ENCODE measurements at regions not wholly inside any gene's neighbourhood (a gene's known extent, or its start where the extent isn't known, plus 50 kb on each side); places are given as distances from the start of the nearest gene placed in this dataset.

DNA sequence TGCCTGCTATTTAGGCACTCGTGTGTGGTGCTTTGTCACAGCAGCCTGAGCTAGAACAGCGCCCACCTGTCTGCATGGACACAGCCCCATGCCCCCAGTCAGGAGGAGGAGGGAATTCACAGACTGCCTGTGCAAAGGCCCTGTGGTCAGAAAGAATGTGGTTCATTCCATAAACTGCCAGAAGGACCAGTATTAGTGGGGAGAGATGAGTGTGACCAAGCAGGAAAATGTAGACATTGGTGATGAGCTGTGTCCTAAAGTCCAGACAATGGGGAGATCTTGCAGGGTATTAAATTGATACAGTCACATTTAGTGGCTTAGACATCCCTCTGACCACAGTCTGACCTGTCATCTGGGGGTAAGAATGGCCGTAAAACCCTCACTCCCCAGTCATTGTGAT lies 83.7 kb upstream of the LINC01488 start:
- no peak for DNase-seq
- Mint-ChIP-seq H3K27me3 (peaks cover 1 to 5% of the 10 kb centered on the region in 2 donors), H3K27ac (no peak overlapping the region), H3K36me3 (no peaks in the 10 kb centered on the region), H3K4me3 (no peak overlapping the region), H3K4me1 (peaks cover 4 to 5% (median 5%) of the 10 kb centered on the region in 4 donors), H3K9me3 (peaks cover 0 to 7% (median 3%) of the 10 kb centered on the region in 8 donors)
- Histone ChIP-seq H3K4me3 (ENCODE audit: low read length in 2 of 2) (no peak overlapping the region), H3K4me1 (ENCODE audit: insufficient read depth, low read length) (peaks cover 3% of the 10 kb centered on the region), H3K36me3 (ENCODE audit: insufficient read depth, low read length) (no peaks in the 10 kb centered on the region), H3K27me3 (ENCODE audit: insufficient read depth, low read length) (no peaks in the 10 kb centered on the region), H3K27ac (ENCODE audit: low read depth, low read length) (no peak overlapping the region), H3K9me3 (ENCODE audit: control insufficient read depth in 1 of 2, low read length in 2 of 2) (no peaks in the 10 kb centered on the region)
- intact Hi-C loops (cut with micrococcal nuclease): no loop called here
- POLR2A ChIA-PET (ENCODE audit: partially characterized antibody): no interaction called here
- CTCF ChIA-PET (ENCODE audit: partially characterized antibody): interaction anchor here (0.9 kb wide), 1 partner anchor 105 kb away, joined by 3 read pairs; no protein-coding TSS in a partner anchor

DNA sequence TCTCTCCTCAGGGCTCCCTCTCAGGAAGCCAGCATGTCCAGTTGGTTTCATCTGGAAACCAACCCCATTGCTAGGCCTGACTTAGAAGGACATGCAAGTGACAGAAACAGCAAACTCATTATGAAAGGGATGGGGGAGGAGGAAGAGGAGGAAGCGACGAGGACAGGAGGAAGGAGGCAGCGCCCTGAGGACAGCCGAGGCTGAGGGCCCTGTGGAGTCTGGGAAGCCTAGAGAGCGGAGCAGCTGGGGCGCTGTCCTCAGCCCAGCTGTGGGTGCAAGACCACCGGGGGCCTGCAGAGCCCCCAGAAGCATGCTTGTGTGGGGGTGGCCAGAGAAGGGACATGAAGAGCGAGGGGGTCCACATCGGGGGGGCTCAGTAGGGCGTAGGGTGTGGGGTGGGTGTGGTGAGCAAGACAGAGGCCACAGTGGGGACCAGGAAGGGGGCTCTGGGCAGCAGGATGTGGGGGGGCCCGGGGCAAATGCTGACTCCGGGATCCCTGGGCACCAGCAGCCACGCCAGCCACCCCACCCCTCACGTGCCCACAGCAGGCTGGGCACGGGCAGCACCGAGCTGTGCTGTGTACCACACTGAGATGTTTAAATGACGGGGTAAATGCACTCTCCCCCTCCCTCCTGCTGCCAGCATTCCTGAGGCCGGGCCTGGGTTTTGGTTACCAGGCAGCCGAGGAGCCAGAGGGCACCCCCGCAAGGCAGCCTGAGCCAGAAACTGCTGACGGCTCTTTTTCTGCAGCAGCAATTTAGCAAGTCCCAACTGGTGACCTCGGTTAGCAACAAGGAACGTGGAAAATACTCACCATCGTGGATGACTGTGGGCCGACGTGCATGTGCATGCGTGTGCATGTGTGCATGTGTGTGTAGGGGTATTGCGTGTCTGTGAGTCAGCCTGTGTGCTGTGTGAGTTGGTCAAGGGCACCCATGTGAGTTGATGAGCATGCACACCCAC lies 82.7 kb upstream of the LINC01488 start:
- H3K4me3 ChIP-seq (ENCODE audit: low read length in 2 of 2): no peak overlapping the region
- no peaks in the 10 kb centered on the region for H3K27me3 ChIP-seq (ENCODE audit: insufficient read depth, low read length)
- H3K9me3 ChIP-seq (ENCODE audit: control insufficient read depth in 1 of 2, low read length in 2 of 2): no peaks in the 10 kb centered on the region
- peaks cover 2 to 13% (median 8%) of the 10 kb centered on the region in 8 donors for H3K9me3 Mint-ChIP-seq
- peaks cover 0 to 4% of the 10 kb centered on the region in 2 donors for H3K36me3 Mint-ChIP-seq
- H3K27ac Mint-ChIP-seq: no peak overlapping the region
- peaks cover 1 to 4% of the 10 kb centered on the region in 2 donors for H3K27me3 Mint-ChIP-seq
- intact Hi-C loops (cut with micrococcal nuclease): no loop called here
- no peak for DNase-seq
- no peaks in the 10 kb centered on the region for H3K36me3 ChIP-seq (ENCODE audit: insufficient read depth, low read length)
- POLR2A ChIA-PET (ENCODE audit: partially characterized antibody): no interaction called here
- peaks cover 3% of the 10 kb centered on the region for H3K4me1 ChIP-seq (ENCODE audit: insufficient read depth, low read length)
- CTCF ChIA-PET (ENCODE audit: partially characterized antibody): no interaction called here
- H3K27ac ChIP-seq (ENCODE audit: low read depth, low read length): no peak overlapping the region
- H3K4me1 Mint-ChIP-seq: peaks cover 4 to 5% (median 5%) of the 10 kb centered on the region in 4 donors
- no peak overlapping the region for H3K4me3 Mint-ChIP-seq

DNA sequence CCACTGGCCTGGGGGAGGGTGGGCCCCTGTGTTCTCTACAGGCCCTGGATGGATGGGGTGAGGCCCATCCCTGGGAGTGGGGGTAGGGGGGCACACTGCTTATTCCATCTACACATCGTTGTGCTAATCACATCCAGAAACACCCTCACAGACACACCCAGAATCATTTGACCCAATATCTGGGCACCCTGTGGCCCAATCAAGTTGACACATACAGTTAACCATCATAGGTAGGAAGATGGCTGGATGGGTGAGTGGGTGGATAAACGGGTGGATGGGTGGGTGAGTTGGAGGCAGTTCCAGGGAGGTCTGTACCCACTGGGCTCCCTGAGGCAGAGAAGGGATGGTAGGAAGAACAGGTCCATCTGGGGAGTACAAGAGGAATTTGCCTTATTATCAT lies 81.3 kb upstream of the LINC01488 start:
- H3K4me3 Mint-ChIP-seq: no peak overlapping the region
- H3K4me1 Mint-ChIP-seq: peaks cover 4 to 5% (median 5%) of the 10 kb centered on the region in 4 donors
- Histone ChIP-seq H3K9me3 (ENCODE audit: control insufficient read depth in 1 of 2, low read length in 2 of 2) (no peaks in the 10 kb centered on the region), H3K27me3 (ENCODE audit: insufficient read depth, low read length) (no peaks in the 10 kb centered on the region), H3K4me1 (ENCODE audit: insufficient read depth, low read length) (peaks cover 3% of the 10 kb centered on the region), H3K27ac (ENCODE audit: low read depth, low read length) (no peak overlapping the region), H3K4me3 (ENCODE audit: low read length in 2 of 2) (no peak overlapping the region), H3K36me3 (ENCODE audit: insufficient read depth, low read length) (no peaks in the 10 kb centered on the region)
- peaks cover 2 to 13% (median 8%) of the 10 kb centered on the region in 8 donors for H3K9me3 Mint-ChIP-seq
- H3K27ac Mint-ChIP-seq: no peak overlapping the region
- intact Hi-C loops (cut with micrococcal nuclease): no loop called here
- no peak for DNase-seq
- peaks cover 0 to 4% of the 10 kb centered on the region in 2 donors for H3K36me3 Mint-ChIP-seq
- peaks cover 1 to 4% of the 10 kb centered on the region in 2 donors for H3K27me3 Mint-ChIP-seq
- POLR2A ChIA-PET (ENCODE audit: partially characterized antibody): no interaction called here
- CTCF ChIA-PET (ENCODE audit: partially characterized antibody): no interaction called here

DNA sequence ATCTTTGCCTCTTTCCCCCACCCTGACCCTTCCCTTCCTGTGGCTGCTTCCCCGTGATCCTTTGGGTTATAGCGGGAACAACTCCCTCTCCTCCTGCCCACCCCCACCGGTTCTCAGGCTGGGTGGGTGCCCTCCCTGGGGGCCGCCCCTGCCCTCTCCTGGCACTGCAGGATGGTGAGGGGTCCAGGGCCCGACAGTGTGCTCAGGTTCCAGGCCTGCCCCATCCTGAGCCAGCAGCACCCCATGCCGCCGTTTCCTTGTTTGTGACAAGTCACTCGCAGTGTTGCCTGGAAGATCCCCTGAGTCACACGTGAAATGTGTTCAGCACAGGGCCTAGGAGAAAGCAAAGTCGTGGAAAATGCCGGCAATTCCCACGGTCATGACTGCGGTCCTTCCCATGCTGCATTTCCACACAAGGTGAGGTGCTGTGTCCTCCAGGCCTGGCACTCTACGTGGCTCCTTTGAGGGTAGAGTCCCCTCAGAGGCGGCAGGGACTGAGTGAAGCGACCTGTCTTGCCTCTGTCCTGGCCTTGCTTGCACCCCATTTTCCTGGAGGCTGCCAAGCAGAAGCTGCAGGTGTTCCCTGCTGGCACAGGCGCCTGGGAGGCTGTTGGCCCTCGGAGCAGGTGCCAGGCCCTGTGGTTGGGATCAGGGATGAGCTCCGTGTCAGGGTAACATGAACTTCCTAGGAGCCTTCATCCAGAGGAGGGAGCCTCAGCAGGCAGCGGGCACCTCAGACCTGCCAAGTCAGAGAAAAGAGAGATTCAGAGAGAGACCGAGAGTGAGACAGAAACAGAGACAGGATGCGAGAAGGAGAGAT lies 80.5 kb upstream of the LINC01488 start:
- H3K9me3 ChIP-seq (ENCODE audit: control insufficient read depth in 1 of 2, low read length in 2 of 2): no peaks in the 10 kb centered on the region
- H3K4me1 ChIP-seq (ENCODE audit: insufficient read depth, low read length): peaks cover 3% of the 10 kb centered on the region
- peaks cover 1 to 4% of the 10 kb centered on the region in 2 donors for H3K27me3 Mint-ChIP-seq
- H3K27ac Mint-ChIP-seq: no peak overlapping the region
- no peak overlapping the region for H3K27ac ChIP-seq (ENCODE audit: low read depth, low read length)
- H3K4me3 Mint-ChIP-seq: no peak overlapping the region
- DNase-seq: no peak
- no peak overlapping the region for H3K4me3 ChIP-seq (ENCODE audit: low read length in 2 of 2)
- intact Hi-C loops (cut with micrococcal nuclease): no loop called here
- H3K27me3 ChIP-seq (ENCODE audit: insufficient read depth, low read length): no peaks in the 10 kb centered on the region
- peaks cover 2 to 13% (median 8%) of the 10 kb centered on the region in 8 donors for H3K9me3 Mint-ChIP-seq
- H3K36me3 ChIP-seq (ENCODE audit: insufficient read depth, low read length): no peaks in the 10 kb centered on the region
- POLR2A ChIA-PET (ENCODE audit: partially characterized antibody): no interaction called here
- CTCF ChIA-PET (ENCODE audit: partially characterized antibody): no interaction called here
- H3K36me3 Mint-ChIP-seq: peaks cover 0 to 4% of the 10 kb centered on the region in 2 donors
- peaks cover 4 to 5% (median 5%) of the 10 kb centered on the region in 4 donors for H3K4me1 Mint-ChIP-seq

DNA sequence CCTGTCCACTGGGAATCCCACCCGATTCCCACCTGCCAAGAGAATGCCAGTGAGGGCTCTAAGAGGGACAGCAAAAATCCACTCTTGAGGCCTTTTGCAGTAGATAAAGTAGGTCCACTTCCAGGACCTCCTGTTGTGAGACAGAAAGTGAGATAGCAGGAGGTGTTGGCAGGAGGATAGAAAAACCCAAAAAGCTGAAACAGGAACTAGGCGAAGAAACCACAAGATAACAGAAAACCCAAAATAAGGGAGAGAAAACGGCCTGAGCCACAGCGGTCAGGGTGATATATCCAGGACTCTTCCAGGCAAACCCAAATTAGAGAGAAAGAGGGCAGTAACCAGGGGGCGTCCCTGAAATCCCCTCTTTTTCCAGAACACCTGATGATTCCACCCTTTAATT lies 79.7 kb upstream of the LINC01488 start:
- Mint-ChIP-seq H3K4me3 (no peak overlapping the region), H3K9me3 (peaks cover 2 to 13% (median 8%) of the 10 kb centered on the region in 8 donors), H3K4me1 (peaks cover 4 to 5% (median 5%) of the 10 kb centered on the region in 4 donors), H3K27me3 (peaks cover 1 to 4% of the 10 kb centered on the region in 2 donors), H3K27ac (no peak overlapping the region), H3K36me3 (peaks cover 0 to 4% of the 10 kb centered on the region in 2 donors)
- H3K27ac ChIP-seq (ENCODE audit: low read depth, low read length): no peak overlapping the region
- H3K4me3 ChIP-seq (ENCODE audit: low read length in 2 of 2): no peak overlapping the region
- DNase-seq: no peak
- no peaks in the 10 kb centered on the region for H3K36me3 ChIP-seq (ENCODE audit: insufficient read depth, low read length)
- H3K9me3 ChIP-seq (ENCODE audit: control insufficient read depth in 1 of 2, low read length in 2 of 2): no peaks in the 10 kb centered on the region
- intact Hi-C loops (cut with micrococcal nuclease): no loop called here
- H3K4me1 ChIP-seq (ENCODE audit: insufficient read depth, low read length): peaks cover 3% of the 10 kb centered on the region
- ChIA-PET CTCF (ENCODE audit: partially characterized antibody) (no interaction called here), POLR2A (ENCODE audit: partially characterized antibody) (no interaction called here)
- no peaks in the 10 kb centered on the region for H3K27me3 ChIP-seq (ENCODE audit: insufficient read depth, low read length)

DNA sequence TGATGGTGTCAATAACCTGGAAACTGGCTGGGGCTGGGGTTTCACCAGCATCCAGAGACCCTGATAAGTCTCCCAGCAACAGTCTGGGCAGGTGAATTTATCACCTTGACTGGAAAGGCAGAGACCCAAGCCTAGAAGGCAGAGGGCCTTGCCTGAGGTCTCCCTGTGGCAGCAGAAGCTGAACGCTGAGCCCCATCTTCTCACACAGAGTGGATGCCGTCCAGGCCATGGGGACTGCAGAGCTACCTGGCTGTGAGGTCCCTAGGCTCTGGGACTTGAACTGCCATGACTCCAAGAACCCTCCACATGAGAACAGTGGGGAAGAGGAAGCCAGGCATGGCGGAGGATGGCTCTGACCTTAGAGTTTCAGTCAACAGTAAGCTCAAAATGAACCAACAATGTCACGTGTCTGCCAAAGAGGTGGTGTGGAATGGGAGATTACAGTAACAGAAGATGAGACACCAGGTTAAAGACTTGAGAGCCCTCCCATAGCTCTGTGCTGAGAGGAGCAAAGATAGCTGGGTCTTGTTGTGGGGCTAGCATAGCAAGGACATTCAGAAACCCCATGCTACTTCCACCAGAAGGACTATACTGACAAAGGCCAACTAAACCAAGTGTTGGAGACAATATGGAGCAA lies 79.1 kb upstream of the LINC01488 start:
- Histone ChIP-seq H3K4me3 (ENCODE audit: low read length in 2 of 2) (no peak overlapping the region), H3K4me1 (ENCODE audit: insufficient read depth, low read length) (peaks cover 3% of the 10 kb centered on the region)
- no peak overlapping the region for H3K4me3 Mint-ChIP-seq

More for the DNA sequence above, 79.1 kb upstream of the LINC01488 start:
- POLR2A ChIA-PET (ENCODE audit: partially characterized antibody): no interaction called here
- H3K27ac ChIP-seq (ENCODE audit: low read depth, low read length): no peak overlapping the region
- H3K4me1 Mint-ChIP-seq: peaks cover 4 to 5% (median 5%) of the 10 kb centered on the region in 4 donors
- H3K36me3 ChIP-seq (ENCODE audit: insufficient read depth, low read length): no peaks in the 10 kb centered on the region
- peaks cover 2 to 13% (median 8%) of the 10 kb centered on the region in 8 donors for H3K9me3 Mint-ChIP-seq
- DNase-seq: no peak
- no peaks in the 10 kb centered on the region for H3K9me3 ChIP-seq (ENCODE audit: control insufficient read depth in 1 of 2, low read length in 2 of 2)
- CTCF ChIA-PET (ENCODE audit: partially characterized antibody): no interaction called here
- peaks cover 1 to 4% of the 10 kb centered on the region in 2 donors for H3K27me3 Mint-ChIP-seq
- intact Hi-C loops (cut with micrococcal nuclease): no loop called here
- H3K27me3 ChIP-seq (ENCODE audit: insufficient read depth, low read length): no peaks in the 10 kb centered on the region
- H3K36me3 Mint-ChIP-seq: peaks cover 0 to 4% of the 10 kb centered on the region in 2 donors
- H3K27ac Mint-ChIP-seq: no peak overlapping the region

All from CD4-positive, alpha-beta memory T cell (primary cell).